HG03045 (cell line): ENCODE measurements at regions not wholly inside any gene's neighbourhood (a gene's known extent, or its start where the extent isn't known, plus 50 kb on each side); places are given as distances from the start of the nearest gene placed in this dataset.
A peak's percentile ranks its signal among the peaks of the same experiment; 100 is the strongest.

Experiments used
- ATAC-seq: cut with Tn5 transposase; IDR thresholded peaks from one replicate; pipeline ENCODE4 v1.9.1; 2021; ENCODE audit warnings: mild to moderate bottlenecking, moderate library complexity; ENCODE audit not compliant: unreplicated experiment

DNA sequence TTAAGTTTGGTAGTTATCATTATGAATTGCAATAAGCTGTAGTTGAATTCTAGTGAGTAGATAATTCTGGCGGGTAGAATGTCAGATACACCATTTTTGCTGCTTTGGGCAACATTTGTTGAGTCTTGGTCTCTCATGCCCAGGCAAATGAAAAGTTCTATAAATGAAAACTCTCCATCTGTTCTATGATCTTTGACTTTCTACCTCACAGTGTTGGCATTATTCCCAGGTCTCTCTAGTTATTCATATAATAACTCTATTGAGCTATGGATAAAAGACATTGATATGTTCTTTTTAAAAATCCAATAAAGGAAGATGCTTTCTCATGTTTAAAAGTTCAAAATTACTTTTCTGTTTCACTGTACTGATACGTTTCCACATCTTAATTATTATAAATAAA, 415.3 kb upstream of the SEMA3D start:
- no peak for ATAC-seq

DNA sequence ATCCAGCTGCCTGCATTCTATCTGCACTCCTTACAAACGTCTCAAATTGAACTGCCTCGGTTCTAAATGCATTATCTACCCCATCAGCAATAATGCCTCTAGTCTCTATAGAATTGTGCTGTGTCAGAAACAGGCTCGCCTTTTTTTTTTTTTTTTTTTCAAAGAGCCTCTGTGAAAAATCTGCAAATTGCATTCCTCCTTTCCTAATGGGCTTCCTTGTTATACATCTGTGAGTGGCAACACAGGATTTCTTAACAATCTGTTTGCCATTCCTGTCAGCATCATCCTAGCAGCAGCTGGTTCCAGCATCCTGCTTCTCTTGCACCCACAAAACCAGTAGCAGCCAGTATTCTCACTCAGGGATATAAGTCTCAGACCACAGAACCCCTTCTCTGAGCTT, 413.5 kb upstream of the SEMA3D start:
- no peak for ATAC-seq

DNA sequence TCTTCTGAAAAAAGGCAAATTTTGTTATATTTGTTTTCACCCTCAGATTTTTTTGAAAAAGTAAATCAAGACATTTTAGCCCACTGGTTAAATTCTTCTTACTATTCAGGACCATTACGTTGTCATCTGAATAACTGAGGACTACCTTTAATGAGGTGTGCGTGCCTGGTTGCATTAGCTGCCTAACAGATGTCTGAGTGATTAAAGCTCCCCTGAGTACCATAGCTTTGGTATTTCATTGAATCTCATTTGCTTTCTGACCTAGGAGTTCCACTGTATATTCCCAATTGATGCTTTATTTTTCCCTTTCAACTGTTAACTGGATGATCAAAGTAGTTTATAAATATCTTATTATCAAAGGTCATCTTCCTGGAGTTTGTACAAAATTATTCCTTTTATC, 410.0 kb upstream of the SEMA3D start:
- ATAC-seq, result no peak

DNA sequence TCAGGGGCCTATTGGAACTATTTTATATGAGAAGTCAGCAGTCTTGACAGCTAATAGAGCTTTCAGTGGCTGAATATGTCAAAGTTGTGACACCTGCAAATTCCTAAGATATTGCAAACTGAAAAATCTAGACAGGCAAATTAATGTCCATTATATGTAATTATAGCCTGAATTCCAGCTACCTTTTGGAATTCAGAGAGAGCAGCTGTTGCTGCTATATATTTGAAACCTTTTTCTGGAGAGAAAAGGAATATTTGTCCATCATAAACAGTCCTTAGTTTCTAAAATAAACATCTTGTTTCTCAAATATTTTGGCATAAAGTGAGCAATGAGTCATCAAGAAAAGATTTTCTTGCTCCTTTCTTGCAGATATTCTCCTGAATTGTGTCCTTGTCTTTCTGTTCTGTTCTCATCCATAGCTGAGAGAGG, 408.9 kb upstream of the SEMA3D start:
- no peak for ATAC-seq

DNA sequence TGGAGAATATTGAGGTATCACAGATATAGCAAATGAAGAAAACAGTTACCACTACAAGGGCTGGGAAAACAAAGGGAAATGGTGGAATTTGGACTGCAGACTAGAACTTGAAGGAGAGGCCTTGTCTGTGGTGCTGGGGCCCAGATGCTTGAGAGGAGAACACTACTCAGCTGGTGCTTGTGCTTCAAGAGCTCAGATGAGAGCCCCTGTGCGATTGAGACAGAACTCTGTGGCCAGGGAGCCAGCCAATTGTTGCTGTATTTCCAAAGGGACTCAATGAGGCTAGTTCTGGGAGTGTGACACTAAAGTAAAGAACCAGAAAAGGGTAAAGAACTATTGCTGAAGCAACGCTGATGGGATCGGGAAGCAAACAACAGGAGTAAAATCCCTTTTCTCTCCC, 406.5 kb upstream of the SEMA3D start:
- no peak for ATAC-seq

DNA sequence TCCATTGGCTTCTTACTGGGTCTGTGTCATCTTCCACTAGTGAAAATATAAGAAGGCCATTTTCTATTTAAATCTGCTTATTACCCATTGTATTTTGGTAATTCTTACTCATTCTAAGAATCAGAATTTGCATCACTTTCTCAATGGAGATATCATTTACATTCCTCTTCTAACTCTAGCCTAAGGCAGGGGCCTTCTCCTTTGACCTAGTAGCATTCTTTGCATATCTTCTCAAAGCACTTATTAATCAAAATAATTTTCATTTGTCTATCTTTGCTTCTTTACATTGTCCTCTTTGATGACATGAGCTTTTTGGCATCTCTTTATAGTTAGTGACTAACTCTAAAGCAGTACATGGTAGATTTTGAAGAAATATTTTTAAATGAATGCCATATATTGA, 400.9 kb upstream of the SEMA3D start:
- ATAC-seq, result no peak

DNA sequence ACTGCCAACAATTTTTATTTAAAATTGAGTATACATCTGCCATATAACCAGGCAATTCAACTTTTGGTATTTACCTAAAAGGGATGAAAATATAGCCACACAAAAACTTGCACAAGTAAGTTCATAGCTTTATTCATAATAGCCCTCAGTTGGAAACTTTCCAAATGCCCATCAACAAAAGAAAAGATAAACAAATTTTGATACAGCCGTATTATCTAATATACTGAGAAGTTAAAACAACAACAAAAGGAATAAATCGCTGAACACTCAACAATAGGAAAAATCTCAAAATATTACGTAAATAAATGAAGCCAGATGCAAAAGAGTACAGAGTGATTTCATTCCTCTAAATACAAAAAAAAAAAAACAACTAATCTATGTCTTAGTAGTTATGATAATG, 399.2 kb upstream of the SEMA3D start:
- no peak for ATAC-seq

DNA sequence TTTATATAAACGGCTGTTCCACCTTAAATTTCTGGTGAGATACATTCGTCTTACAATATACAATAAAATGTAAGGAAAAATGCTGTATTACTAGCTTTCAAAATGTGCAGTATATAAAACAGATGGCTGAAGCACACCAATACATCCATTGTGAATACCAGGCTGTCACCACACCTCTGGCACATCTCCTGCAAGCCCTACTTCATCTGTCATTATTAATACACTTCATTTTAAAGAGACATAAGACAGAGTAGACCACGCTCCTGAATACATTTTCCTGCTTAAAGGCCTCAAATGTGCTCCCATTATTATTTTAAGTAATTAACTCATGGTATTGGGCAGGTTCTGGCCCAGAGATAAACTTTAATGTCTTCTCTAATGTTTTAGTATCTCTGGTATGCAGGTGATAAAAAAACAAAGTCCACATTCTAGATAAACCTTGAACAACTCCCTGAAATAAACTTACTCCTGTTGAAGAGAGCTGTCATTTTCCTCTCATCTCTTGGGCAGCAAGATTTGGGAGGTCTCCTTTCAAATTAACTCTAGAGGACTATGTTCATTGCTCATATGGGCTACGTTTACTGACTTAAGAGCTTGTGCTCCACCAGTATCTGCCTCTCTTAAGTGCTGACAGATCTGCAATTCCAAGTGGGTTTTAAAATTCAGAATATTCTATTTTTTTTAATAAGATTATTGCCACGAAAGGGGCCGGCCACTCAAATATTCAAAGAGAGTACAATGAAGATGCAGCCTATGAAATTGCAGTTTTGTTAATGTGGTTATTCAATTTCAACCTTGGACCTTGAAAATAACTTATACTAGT, 396.5 kb upstream of the SEMA3D start:
- ATAC-seq, result no peak

DNA sequence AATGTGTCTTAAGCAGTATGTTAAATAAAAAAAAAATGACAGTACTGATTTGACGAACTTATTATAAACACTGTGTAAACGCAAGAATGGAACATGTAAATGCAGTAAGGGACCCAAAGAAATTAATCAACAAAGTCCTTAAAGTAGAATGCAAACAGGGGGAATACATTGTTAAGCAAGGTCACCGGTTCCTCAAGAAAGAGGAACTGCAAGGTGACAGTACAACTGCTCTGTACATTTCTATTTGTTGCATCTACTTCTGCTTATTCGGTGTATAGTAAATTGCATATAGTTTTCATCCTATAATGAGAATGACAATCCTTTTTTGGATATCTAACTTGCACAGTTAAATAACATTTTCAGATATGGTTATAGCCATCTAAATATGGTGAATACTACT, 387.0 kb upstream of the SEMA3D start:
- ATAC-seq, result no peak

DNA sequence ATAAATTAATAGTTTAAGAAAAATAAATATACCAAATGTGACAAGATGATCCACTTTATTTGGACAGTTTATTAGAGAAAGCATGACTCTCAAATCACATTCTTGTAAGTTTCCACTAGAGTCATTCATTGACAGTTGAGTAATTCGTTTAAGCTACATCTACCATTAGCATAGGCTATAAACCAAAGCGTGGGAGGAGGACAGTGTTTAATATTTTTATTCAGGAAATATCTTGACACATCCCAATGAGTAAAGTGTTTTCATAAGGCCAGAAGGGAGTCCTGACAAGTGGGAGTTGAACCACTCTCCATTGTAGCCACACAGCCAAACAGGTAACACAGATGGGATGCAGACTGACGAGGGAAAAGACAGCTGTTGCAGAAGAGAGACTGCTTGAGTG, 386.5 kb upstream of the SEMA3D start:
- no peak for ATAC-seq

DNA sequence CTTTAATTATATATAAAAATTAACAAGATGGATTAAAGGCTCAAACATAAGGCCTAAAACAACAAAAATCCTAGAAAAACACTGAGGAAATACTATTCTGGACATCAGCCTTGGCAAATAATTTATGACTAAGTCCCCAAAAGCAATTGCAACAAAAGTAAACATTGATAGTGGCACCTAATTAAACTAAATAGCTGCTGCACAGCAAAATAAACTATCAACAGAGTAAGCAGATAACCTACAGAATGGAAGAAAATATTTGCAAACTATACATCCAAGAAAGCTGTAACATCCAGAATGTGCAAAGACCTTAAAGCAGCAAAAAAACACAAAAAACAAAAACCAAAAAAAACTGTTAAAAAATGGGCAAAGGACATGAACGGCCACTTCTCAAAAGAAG, 384.0 kb upstream of the SEMA3D start:
- no peak for ATAC-seq

DNA sequence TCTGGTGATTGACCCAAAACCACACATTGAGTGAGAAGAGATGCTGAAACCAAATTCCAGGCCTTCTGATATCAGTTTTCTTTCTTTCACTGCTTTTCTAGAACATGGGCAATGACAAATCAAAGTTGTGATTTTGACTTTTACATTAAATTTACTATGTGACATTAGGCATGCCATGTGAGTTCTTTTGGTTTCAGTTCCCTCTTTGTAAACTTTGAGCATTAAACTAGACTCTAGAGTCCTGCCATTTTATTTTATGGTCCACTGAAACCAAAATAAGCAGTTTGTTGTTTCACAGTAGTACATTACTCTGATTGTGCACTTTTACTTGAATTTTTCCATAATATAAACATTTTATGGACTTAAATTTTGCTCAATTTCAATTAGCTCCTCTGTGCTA, 381.1 kb upstream of the SEMA3D start:
- ATAC-seq, result no peak

DNA sequence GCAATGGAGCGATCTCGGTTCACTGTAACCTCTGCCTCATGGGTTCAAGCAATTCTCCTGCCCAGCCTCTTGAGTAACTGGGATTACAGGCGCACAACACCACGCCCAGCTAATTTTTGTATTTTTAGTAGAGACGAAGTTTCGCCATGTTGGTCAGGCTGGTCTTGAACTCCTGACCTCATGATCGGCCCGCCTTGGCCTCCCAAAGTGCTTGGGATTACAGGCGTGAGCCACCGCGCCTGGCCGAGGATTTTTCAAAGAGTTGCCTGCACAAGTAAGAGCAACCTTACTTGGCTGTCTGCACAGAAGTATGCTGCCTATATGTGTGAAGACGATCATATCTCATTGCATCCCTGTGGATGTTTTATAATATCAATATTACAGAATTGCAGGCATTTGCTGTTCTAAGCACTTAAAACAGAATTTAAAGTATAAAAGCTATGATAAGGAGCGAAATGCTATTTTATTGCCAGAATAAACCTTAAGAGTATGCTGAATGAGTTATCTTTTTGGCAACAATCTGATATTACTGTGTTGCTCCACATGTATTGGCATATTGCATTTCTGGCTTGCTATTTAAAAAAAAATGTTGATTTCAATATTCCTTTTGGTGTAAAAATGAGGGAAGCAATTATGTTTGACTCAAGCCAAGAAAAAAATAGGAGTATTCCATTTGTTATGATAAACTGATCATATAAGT, 379.4 kb upstream of the SEMA3D start:
- ATAC-seq, result no peak

DNA sequence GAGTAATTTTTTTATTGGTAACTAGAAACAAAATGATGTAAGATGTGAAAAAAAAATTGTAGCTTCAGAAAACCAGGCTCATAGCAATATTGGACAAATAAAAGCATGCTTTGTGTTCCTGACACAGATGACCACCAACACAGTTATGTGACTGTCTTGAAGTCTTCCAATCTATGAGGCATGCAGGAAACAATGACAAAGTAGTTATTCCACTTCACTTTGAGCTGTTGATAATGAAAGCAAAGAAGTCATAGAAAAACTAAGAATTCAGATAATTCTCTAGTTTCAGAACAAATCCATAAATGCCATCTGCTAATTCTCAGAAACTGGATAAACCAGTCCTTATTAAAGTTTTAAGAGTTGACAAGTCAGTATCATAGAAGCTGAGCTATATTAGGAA, 378.4 kb upstream of the SEMA3D start:
- ATAC-seq, result no peak

DNA sequence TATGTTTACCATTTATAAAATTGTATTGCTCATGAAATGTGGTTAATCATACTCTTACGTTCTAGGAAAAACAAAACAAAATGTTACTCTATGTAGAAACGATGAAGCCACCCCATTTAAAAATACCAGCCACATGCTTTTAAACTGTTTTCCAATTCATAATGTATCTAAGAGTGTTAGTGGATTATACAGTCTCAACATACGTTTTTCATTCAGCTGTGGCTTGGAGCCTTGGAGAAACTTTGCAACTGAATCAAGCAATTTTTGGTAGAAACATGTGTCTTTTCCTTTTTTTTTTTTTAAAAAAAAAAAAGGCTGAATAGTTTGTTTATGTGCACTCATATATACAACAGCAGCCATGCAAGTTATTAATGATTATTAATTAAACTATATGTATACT, 378.0 kb upstream of the SEMA3D start:
- no peak for ATAC-seq

DNA sequence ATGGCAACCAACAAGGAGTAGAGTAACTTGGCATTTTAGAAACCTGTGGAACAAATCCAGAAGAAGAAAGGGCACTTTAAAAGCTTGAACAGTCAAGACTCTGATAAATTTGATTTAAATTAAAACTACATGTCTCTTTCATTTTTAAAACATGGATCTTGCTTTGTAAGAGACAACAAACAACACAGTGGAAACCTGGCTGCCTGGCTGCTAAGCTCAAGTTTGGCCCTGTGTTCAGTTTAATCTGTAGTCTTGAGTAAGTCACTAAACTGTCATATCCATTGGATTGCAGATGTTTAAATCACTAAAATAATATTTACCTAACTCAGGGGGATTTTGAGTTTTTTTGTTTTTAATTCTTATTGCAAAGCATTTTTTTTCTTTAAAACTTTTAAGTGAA, 374.9 kb upstream of the SEMA3D start:
- ATAC-seq, result no peak

DNA sequence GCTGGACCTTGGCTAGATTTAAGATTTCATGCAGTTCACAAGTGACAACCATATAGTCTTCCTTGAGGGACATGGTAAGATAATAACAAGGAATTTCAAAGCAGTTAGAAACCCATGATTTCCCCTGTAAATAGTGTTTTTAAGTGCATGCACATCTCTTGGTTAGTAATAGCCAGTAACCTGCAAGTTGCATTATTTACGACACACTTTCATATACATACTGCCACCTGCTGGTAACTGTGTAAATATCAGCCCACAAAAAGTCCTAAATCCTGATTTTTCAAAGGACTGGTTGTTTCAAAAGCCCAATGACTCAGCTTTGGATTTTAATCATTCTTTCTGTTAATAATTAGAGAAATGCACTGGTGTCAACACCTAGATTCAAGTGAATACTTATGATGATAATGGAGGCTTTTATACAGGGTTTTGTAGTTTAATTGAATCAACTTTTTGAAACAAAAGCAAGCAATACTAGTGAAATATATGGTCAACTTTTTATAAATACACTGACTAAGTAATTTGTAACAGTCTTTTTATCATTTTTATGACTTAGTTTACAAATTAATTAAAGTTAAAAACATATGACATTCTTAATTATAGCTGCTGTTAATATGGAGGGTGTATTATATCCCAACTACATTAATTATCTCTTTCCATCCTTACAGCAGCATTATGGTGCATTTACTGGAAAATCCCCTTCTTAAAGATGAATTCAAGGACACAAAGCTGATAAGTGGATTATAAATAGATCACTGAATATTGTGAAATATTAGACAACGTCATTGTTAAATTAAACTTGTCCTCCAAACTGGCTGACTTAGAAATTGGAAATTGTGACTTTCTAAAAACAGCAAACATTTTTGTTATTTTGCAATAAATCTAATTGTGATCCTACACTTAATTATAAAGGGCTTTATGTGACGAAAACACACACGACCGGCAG, 367.7 kb upstream of the SEMA3D start:
- ATAC-seq, result peak; percentile 71

DNA sequence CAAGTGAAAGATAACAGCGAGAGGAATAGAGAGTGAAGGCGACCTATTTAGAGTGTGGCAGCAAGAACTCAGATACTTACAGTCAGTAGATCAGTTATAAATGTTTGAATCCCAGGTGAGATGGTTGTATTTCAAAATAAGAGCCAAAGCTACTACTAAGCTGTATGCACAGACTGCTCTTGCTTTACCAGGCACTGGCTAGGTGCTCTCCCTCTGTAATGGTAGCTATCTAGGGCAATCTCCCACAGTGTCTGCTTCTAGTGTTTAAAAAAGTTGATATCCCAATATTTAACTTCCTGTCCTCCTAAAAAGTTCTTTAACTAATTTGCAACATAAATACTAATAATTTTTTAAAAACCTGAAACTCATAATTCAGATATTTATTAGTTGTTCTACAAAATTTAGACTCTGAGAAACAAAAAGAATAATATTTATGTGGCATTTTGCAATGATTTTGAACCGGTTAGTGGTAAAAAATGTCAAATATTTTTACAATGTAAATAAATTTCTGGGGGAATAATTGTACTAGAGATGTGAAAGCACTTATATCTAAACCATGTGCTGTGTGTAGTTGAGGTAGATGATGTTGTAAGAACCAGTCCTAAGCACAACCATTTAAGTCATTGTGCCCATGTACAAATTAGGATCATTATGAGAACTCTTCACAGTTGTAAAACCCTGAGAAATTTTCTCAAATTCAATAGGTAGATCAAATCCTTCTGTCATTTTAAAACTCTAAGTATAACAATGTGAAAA, 349.3 kb upstream of the SEMA3D start:
- ATAC-seq, result no peak

DNA sequence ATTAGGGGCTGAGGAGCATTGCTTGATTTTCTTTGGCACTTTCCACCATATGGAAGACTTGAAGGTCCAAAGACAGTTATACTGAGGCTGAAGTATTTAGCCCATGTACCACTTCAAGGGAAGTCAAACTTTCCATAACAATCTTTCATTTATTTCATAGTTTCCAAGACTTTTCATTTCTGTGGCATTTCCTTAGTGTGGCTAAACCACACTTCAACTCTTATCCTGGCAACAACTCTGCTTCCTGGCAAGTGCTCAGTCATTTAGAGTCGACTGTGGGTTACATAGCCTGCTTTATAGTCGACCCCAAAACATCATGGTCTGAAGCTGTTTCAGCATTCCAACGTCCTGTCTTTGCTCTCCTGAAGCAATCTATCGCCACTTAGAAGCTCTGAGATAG, 343.0 kb upstream of the SEMA3D start:
- no peak for ATAC-seq

DNA sequence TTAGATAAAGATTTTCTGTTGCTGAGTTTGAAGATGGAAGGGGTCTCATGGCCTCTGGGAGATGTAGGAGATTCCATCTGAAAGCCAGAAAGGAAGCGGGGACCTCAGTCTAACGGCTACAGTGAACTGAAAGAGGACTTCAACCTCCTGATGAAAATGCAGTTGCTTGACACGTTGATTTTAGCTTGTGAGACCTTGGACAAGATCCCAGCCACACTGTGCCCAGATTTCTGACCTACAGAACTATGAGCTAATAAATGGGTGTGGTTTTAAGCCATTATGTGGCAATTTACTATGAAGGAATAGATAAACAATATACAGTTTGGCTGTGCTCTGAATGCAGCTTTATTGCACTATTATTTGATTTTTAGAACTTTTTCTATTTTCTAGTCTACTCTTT, 342.3 kb upstream of the SEMA3D start:
- no peak for ATAC-seq

DNA sequence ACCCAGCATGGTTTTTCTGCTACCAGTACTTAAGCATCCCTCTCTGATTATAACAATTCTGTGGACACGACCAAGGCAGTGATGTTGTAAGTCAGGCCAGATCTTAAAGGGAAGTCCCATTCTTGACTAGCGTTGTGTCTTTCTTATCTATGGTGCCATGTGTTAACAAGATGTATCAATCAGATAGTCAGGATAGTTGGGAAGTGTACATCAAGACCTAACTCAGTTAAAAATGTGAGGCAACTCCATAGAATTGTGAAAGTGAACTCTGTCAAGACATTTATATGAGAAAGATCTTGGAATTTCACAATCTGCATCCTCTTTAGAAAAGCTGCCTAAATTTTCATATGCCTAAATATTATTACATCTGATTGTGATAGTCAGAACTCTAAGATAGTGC, 341.7 kb upstream of the SEMA3D start:
- ATAC-seq, result no peak
